ENCODE measurements at regions not wholly inside any gene's neighbourhood (a gene's known extent, or its start where the extent isn't known, plus 50 kb on each side); places are given as distances from the start of the nearest gene placed in this dataset.

- no peak for DNase-seq
Observed at GRCh38 chr11:8321876-8322275, 58.2 kb upstream of the LMO1 start.

- DNase-seq: no peak
Observed at GRCh38 chr11:8320076-8320475, 56.4 kb upstream of the LMO1 start.

- DNase-seq: no peak
Observed at GRCh38 chr11:8318536-8318935, 54.9 kb upstream of the LMO1 start.

- no peak for DNase-seq
Observed at GRCh38 chr11:8317159-8317558, 53.5 kb upstream of the LMO1 start.

GRCh38 chr11:8315954-8316353, 52.3 kb upstream of the LMO1 start:
- DNase-seq: no peak

- no peak for DNase-seq
Observed at GRCh38 chr11:8315463-8315862, 51.8 kb upstream of the LMO1 start.

GRCh38 chr11:8314916-8315315, 51.2 kb upstream of the LMO1 start:
- no peak for DNase-seq

GRCh38 chr11:8313504-8314090, 49.9 kb upstream of the LMO1 start:
- DNase-seq: no peak

Measured in CD4-positive, alpha-beta T cell treated with Interleukin-21 for 1 hour (primary cell).